DND-41 (cell line): ENCODE measurements at regions not wholly inside any gene's neighbourhood (a gene's known extent, or its start where the extent isn't known, plus 50 kb on each side); places are given as distances from the start of the nearest gene placed in this dataset.

ENCODE experiments used
- ATAC-seq: fragments of 200-7000 bp; cut with Tn5 transposase; 3 replicates; pipeline ENCODE4 v1.9.1; 2021; ENCODE audit warnings: low read depth; ENCODE audit not compliant: insufficient read depth
- DNase-seq: peaks from one replicate; pipeline ENCODE4 v3.0.0-alpha.2; 2020
- H2AFZ ChIP-seq: 2 replicates; pipeline ENCODE4 v1.6.0; 2012; ENCODE audit warnings: low read depth, low read length
- H3K27ac ChIP-seq: 2 replicates; pipeline ENCODE4 v1.5.1; 2012; ENCODE audit warnings: low read length, inconsistent platforms
- H3K27me3 ChIP-seq: fragments of 200-600 bp; sonication (generic); 2 replicates; pipeline ENCODE4 v1.6.0; 2012; ENCODE audit warnings: low read length, mild to moderate bottlenecking, inconsistent platforms; ENCODE audit not compliant: insufficient read depth, poor library complexity
- H3K36me3 ChIP-seq: 2 replicates; pipeline ENCODE4 v1.5.1; 2012; ENCODE audit warnings: low read length, inconsistent platforms; ENCODE audit not compliant: insufficient read depth
- H3K4me1 ChIP-seq: 2 replicates; pipeline ENCODE4 v1.5.1; 2012; ENCODE audit warnings: mild to moderate bottlenecking, low read length; ENCODE audit not compliant: insufficient read depth
- H3K4me2 ChIP-seq: 2 replicates; pipeline ENCODE4 v1.6.0; 2012; ENCODE audit warnings: mild to moderate bottlenecking, moderate library complexity, low read length, inconsistent platforms; ENCODE audit not compliant: insufficient read depth
- H3K4me3 ChIP-seq, 2 experiments: fragments of 200-600 bp in 1 of 2; shearing (Covaris generic) in 1 of 2; 2 replicates each; pipeline ENCODE4 v1.5.1; 2012 to 2016; ENCODE audit warnings: inconsistent platforms in 2 of 2, low read length in 2 of 2, mild to moderate bottlenecking in 2 of 2, low read depth in 1 of 2, moderate library complexity in 1 of 2
- H3K79me2 ChIP-seq: 2 replicates; pipeline ENCODE4 v1.6.0; 2012; ENCODE audit warnings: low read length, inconsistent platforms; ENCODE audit not compliant: insufficient read depth
- H3K9ac ChIP-seq: 2 replicates; pipeline ENCODE4 v1.6.0; 2012; ENCODE audit warnings: low read depth, mild to moderate bottlenecking, inconsistent platforms, low read length, moderate library complexity
- H3K9me3 ChIP-seq: 2 replicates; pipeline ENCODE4 v1.5.1; 2012; ENCODE audit warnings: low read length, moderate library complexity, mild to moderate bottlenecking, inconsistent platforms; ENCODE audit not compliant: insufficient read depth, severe bottlenecking
- H4K20me1 ChIP-seq: 2 replicates; pipeline ENCODE4 v1.6.0; 2012; ENCODE audit warnings: low read length; ENCODE audit not compliant: insufficient read depth
- CTCF ChIP-seq: IDR thresholded peaks from 2 replicates; pipeline ENCODE4 v1.5.1; 2012; ENCODE audit warnings: borderline replicate concordance, low read length, moderate library complexity, mild to moderate bottlenecking; ENCODE audit not compliant: poor library complexity, severe bottlenecking; ENCODE audit errors: extremely low read depth
- EZH2 ChIP-seq: IDR thresholded peaks from 3 replicates; pipeline ENCODE4 v1.6.1; 2012; ENCODE audit warnings: borderline replicate concordance, low read depth, mild to moderate bottlenecking, moderate library complexity, low read length, inconsistent platforms; ENCODE audit not compliant: severe bottlenecking

- Histone ChIP-seq H3K4me1 (no peaks in the 10 kb centered on the region), H2AFZ (no peak overlapping the region), H4K20me1 (no peaks in the 10 kb centered on the region), H3K9ac (no peak overlapping the region), H3K27ac (no peak overlapping the region), H3K27me3 (no peaks in the 10 kb centered on the region), H3K79me2 (no peaks in the 10 kb centered on the region), H3K4me3 (no peak overlapping the region), H3K36me3 (no peaks in the 10 kb centered on the region), H3K9me3 (no peaks in the 10 kb centered on the region), H3K4me2 (no peak overlapping the region)
- ATAC-seq: no peak
- no peak for DNase-seq
- TF ChIP-seq EZH2 (no peak), CTCF (no peak)
Observed at GRCh38 chr11:86175191-86175590, 69.4 kb upstream of the EED start.

- DNase-seq (no peak), ATAC-seq (no peak)
- Histone ChIP-seq H3K4me1 (no peaks in the 10 kb centered on the region), H3K27me3 (no peaks in the 10 kb centered on the region), H3K36me3 (no peaks in the 10 kb centered on the region), H3K9me3 (no peaks in the 10 kb centered on the region), H4K20me1 (no peaks in the 10 kb centered on the region), H2AFZ (no peak overlapping the region), H3K79me2 (no peaks in the 10 kb centered on the region), H3K4me2 (no peak overlapping the region), H3K27ac (no peak overlapping the region), H3K9ac (no peak overlapping the region), H3K4me3 (no peak overlapping the region)
- no peak for TF ChIP-seq EZH2
- TF ChIP-seq CTCF: no peak
Observed at GRCh38 chr11:86174101-86175046, 70.2 kb upstream of the EED start.

GRCh38 chr11:86172894-86173293 lies 71.7 kb upstream of the EED start:
- no peaks in the 10 kb centered on the region for H4K20me1 ChIP-seq
- H3K9ac ChIP-seq: no peak overlapping the region
- H3K4me2 ChIP-seq: no peak overlapping the region
- no peaks in the 10 kb centered on the region for H3K36me3 ChIP-seq
- DNase-seq (no peak), ATAC-seq (peak; percentile 29; the same call in 1 of the 3 replicates)
- TF ChIP-seq CTCF: no peak
- no peak for TF ChIP-seq EZH2
- H3K4me3 ChIP-seq: no peak overlapping the region
- no peak overlapping the region for H2AFZ ChIP-seq
- H3K9me3 ChIP-seq: no peaks in the 10 kb centered on the region
- no peaks in the 10 kb centered on the region for H3K4me1 ChIP-seq
- no peaks in the 10 kb centered on the region for H3K79me2 ChIP-seq
- no peak overlapping the region for H3K27ac ChIP-seq
- no peaks in the 10 kb centered on the region for H3K27me3 ChIP-seq
